ENCODE measurements at regions not wholly inside any gene's neighbourhood (a gene's known extent, or its start where the extent isn't known, plus 50 kb on each side); places are given as distances from the start of the nearest gene placed in this dataset.

GRCh38 chr4:18531731-18532130 is 510.2 kb upstream of the LCORL start:
- TF ChIP-seq, protein P1, sequence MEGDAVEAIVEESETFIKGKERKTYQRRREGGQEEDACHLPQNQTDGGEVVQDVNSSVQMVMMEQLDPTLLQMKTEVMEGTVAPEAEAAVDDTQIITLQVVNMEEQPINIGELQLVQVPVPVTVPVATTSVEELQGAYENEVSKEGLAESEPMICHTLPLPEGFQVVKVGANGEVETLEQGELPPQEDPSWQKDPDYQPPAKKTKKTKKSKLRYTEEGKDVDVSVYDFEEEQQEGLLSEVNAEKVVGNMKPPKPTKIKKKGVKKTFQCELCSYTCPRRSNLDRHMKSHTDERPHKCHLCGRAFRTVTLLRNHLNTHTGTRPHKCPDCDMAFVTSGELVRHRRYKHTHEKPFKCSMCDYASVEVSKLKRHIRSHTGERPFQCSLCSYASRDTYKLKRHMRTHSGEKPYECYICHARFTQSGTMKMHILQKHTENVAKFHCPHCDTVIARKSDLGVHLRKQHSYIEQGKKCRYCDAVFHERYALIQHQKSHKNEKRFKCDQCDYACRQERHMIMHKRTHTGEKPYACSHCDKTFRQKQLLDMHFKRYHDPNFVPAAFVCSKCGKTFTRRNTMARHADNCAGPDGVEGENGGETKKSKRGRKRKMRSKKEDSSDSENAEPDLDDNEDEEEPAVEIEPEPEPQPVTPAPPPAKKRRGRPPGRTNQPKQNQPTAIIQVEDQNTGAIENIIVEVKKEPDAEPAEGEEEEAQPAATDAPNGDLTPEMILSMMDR (IDR thresholded peaks at IDR 0.05 in 2 of 3, conservative IDR thresholded peaks at IDR 0.05 in 1 of 3; ENCODE audit: control insufficient read depth in 2 of 3, extremely low read depth in 1 of 3, insufficient read depth in 1 of 3, low read depth in 3 of 3, low read length in 3 of 3), result no peak
- no peak for TF ChIP-seq EZH2 (IDR thresholded peaks at IDR 0.05; ENCODE audit: borderline replicate concordance, control insufficient read depth, low read depth, low read length)
- TF ChIP-seq MAX (IDR thresholded peaks at IDR 0.05; ENCODE audit: low read depth, low read length), result no peak
- no peak for TF ChIP-seq POLR2A (IDR thresholded peaks at IDR 0.05; ENCODE audit: low read depth, low read length)
- TF ChIP-seq RAD21 (IDR thresholded peaks at IDR 0.05; ENCODE audit: insufficient read depth, low read depth, low read length), result no peak
- TF ChIP-seq TBL1XR1 (IDR thresholded peaks at IDR 0.05; ENCODE audit: low read depth, low read length), result no peak
- no peak for TF ChIP-seq SKIL (IDR thresholded peaks at IDR 0.05; ENCODE audit: low read depth, poor library complexity, severe bottlenecking)
- TF ChIP-seq, protein P2, sequence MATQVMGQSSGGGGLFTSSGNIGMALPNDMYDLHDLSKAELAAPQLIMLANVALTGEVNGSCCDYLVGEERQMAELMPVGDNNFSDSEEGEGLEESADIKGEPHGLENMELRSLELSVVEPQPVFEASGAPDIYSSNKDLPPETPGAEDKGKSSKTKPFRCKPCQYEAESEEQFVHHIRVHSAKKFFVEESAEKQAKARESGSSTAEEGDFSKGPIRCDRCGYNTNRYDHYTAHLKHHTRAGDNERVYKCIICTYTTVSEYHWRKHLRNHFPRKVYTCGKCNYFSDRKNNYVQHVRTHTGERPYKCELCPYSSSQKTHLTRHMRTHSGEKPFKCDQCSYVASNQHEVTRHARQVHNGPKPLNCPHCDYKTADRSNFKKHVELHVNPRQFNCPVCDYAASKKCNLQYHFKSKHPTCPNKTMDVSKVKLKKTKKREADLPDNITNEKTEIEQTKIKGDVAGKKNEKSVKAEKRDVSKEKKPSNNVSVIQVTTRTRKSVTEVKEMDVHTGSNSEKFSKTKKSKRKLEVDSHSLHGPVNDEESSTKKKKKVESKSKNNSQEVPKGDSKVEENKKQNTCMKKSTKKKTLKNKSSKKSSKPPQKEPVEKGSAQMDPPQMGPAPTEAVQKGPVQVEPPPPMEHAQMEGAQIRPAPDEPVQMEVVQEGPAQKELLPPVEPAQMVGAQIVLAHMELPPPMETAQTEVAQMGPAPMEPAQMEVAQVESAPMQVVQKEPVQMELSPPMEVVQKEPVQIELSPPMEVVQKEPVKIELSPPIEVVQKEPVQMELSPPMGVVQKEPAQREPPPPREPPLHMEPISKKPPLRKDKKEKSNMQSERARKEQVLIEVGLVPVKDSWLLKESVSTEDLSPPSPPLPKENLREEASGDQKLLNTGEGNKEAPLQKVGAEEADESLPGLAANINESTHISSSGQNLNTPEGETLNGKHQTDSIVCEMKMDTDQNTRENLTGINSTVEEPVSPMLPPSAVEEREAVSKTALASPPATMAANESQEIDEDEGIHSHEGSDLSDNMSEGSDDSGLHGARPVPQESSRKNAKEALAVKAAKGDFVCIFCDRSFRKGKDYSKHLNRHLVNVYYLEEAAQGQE (IDR thresholded peaks at IDR 0.05; ENCODE audit: low read depth, low read length), result no peak
- TF ChIP-seq RFX5 (IDR thresholded peaks at IDR 0.05; ENCODE audit: low read depth, low read length), result no peak
- TF ChIP-seq TAF1 (IDR thresholded peaks at IDR 0.05; ENCODE audit: borderline replicate concordance, low read depth, low read length), result no peak
- no peak for TF ChIP-seq CBX5 (IDR thresholded peaks at IDR 0.05; ENCODE audit: low read depth)
- no peak for TF ChIP-seq CEBPB (IDR thresholded peaks at IDR 0.05; ENCODE audit: borderline replicate concordance in 1 of 2, low read depth in 2 of 2, low read length in 2 of 2)
- no peak for TF ChIP-seq POLR2AphosphoS5 (IDR thresholded peaks at IDR 0.05; ENCODE audit: low read length)

All from GM12878 (cell line).